Cerebellar cortex (tissue), 1 donor: ENCODE measurements at regions not wholly inside any gene's neighbourhood (a gene's known extent, or its start where the extent isn't known, plus 50 kb on each side); places are given as distances from the start of the nearest gene placed in this dataset.
"Not testable (repeated sequence)": the region's sequence is repeated elsewhere in the genome, so short reads cannot be mapped to it uniquely, and the experiment has no call there.

Source experiments
- DNase-seq: peaks from one replicate; pipeline ENCODE4 v3.0.0-alpha.2; 2015; ENCODE audit warnings: low spot score

- DNase-seq: no peak
These were observed 98.5 kb upstream of the UXS1 start for GRCh38 chr2:106292627-106293026.

DNA sequence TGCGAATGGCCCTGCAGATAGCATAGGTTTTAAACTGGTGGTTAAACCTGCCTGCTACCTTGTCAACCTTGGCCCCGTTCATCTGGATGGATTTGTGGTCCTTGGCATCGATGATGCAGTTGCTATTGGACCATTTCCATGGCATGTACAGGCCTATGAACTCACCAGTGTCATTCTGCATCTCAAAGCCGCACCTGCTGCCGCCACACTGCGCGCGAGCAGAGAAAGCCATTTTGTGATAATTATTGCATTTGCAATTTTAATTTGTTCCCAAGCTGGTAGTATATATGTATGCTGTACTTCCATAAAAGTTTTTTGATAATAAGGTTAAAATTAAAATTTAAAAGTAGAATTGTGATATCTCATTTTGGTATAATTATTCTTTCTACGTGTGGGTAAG is 94.8 kb upstream of the UXS1 start:
- no peak for DNase-seq

DNA sequence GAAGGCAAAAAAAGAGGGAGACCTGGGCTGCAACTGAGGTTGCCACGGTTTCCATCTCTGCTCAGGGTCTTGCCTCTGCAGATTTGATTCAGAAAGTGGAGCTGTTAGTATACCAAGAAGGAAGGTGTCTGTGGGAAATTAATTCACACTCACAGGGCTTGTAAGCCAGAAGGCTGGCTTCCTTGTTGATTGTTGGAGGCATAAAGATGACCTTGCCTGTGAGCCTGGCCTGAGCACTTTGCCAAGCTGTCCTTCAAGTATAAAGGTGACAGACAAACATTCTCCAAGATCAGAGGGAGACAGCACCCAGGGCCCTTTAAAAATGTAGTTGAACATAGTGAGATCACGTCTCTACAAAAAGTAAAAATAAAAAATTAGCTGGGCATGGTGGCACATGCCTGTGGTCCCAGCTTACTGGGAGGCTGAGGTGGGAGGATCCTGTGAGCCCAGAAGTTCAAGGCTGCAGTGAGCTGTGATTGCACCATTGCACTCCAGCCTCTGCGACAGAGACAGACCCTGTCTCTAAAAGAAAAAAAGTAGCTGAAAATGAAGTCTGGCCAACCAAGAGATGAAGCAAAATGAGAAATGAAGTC is 91.2 kb upstream of the UXS1 start:
- no peak for DNase-seq

DNA sequence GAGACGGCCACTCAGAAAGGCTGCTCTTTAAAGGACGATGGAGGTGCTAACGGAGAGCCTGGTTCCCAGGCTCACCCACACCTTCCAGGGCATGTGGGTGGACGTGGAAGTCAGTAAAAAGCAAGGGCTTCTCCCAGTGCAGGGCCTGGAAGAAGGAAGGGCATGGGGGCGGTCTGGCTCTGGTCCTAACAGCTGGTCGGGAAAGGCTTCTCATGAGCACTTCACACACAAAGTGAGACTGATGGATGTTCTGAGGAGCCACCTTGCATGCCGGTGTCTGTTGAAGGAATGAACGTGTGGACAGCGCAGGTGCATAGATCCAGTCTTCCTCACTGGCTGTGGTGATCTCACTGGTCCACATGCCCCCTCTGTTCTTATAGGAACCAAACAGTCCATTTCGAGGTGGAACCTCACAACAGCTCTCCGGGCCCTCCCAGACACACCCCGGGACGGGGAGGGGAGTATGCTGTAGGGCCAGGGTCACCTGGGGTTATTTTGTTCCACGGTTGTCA is 90.6 kb upstream of the UXS1 start:
- no peak for DNase-seq

DNA sequence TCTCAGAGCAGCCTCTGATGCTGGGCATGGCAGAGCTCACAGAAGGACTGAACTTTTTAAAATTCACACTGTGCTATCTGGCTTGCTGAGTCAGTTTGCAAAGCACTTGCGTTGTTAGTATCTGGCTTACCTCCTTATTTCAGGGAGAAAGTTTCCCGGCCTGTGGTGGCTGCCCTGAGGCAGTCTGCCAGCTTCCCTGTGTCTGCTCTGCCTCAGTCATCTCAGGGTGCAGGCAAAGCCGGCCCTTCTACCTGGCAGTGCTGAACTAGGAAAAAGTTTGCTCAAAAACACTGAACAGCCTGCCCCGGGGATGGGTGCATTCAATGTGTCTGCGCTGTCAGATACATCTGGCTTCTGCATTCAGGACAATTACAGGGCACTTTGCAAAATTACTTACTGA is 90.2 kb upstream of the UXS1 start:
- DNase-seq: no peak

DNA sequence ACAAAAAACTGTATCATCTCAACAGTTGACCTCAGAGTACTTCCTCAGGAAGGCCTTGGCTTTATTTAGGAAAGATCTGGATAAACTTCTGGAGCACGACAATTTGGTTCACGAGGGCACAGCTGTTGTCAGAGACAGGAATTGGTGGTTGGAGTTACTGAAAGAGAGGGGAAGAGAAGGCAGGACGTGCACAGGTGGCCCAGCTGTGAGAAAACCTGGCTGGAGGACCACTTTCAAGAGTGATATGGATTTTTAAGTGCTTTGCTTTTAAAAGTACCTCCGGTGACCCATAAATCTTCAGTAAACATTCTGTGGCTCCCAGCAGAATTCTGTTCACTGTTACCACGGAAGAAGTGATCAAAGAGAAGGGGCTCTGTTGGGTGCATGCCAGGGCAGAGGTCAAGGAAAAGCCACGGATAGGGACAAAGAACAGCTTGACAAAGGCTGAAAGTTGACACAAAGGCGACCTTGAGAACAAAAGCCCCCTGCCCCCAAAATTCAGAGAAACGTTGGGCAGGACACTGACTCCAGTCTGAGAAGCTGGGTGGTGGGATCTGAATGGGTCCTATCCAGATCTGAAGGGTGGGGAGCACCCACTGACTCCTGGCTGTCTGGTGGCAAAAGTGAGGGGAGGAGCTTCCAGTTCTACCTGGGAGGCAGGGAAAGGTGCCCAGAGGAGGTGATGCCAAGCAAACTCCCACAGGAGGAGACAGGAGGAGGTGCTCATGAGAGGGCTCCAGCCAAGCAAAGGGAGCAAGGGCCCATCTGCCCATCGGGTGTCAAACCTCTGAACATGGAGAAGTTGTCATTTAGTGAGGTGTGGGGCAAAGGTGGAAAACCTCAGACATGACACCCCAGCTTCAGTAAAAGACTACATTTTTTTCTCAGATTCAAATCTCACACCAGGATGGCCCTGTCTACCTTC is 89.4 kb upstream of the UXS1 start:
- not testable (repeated sequence) for DNase-seq

GRCh38 chr2:106282462-106283170 is 88.5 kb upstream of the UXS1 start:
- peak; percentile 2 for DNase-seq

GRCh38 chr2:106281907-106282430 is 87.9 kb upstream of the UXS1 start:
- DNase-seq: not testable (repeated sequence)

GRCh38 chr2:106280722-106281446 is 86.8 kb upstream of the UXS1 start:
- DNase-seq: no peak

- no peak for DNase-seq
These were observed 86.1 kb upstream of the UXS1 start for GRCh38 chr2:106280224-106280623.

DNA sequence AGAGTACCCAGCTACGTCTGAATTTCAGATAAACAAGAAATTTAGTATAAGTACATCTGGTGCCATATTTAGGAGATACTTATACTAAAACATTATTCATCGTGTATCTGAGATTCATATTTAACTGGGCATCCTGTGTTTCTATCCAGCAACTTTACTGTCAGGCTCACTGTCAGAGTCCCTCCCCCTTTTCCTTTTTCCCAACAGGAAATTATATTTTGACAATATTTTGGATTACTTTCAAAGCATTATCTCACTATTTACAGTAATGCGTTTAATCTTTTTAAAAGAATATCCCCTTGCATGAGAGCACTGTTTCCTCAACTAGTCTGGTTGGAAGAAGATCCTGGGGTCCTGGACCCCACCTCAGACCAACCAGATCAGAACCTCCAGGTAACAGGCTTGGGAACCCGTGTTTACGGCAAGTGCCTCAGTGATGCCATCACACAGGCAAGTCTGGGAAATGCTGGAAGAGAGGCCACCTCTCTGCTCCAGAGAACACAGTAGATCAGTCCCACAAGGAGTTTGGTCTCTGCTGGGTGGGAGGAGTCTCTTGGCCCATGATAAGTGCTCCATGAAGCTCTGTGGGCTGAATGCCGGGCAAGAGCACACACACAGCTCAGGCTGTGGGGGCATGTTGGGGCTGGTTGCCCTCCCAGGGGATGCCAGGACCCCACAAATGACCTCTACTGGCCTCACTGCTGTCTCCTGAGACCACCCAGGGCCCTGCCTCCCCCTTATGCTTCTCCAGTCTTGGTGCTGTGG is 84.2 kb upstream of the UXS1 start:
- no peak for DNase-seq

- DNase-seq: no peak
These were observed 83.3 kb upstream of the UXS1 start for GRCh38 chr2:106277426-106277825.

DNA sequence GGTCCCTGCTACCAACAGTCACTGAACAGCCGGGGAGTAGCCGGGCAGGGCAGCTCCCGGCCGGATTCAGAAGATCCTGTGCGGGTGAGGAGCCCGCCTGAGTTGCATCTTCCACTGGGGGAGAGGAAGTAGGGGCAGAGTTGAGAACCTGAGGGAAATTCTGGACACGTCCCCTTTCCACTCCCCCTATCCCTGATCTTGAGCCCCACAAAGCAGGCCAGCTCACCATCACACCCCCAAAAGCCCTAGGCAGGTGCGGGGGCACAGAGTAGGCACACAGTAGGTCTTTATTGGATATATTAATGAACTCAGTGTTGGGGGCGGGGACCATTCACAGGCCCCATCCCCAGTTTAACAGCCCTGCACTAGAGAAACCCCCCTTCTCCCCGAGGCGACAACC is 81.9 kb upstream of the UXS1 start:
- no peak for DNase-seq

DNA sequence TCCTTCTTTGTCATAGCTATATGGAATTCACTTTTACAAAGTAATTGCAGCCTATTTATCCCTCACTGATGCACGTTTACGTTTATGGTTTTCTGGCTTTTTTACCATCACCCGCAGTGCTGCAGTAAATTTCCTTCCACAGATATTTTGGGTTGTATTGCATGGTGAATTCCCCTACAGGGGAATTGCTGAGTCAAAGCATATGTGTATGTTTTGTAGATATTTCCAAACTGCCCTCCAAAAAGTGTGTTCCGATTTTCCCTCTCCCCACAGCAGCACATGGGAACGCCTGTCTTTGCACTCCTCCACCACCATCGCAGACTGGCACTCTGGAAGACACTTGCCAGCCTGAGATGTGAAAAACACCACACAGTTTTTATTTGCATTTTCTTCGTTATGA is 80.6 kb upstream of the UXS1 start:
- DNase-seq: no peak

DNA sequence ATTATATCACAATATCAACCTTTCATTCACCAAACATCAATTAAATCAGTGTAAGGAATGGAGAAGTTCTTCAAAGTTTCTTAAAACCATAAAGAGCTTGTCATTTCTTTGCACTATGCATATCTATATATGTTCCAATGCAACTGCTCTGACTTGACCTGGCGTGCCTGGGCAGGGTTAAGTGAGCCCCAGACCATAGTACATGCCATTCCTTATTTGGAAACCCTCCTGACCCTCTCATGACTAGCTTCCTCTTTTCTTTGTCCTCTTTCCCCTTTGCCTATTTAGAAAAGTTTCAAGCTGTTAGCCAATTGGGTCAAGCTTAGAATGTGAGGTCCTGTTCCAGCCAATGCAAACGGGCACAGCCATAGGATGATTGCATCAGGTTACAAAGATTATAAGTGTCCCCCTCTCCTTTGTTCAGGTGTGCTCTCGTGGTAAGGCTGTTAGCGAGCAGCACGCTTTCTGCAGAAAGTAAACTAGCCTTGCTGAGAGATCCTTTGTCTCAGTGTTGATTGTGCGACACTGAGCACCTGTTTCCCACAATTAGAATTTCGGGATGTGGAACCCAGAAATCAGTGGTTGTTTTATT is 78.2 kb upstream of the UXS1 start:
- DNase-seq: no peak

DNA sequence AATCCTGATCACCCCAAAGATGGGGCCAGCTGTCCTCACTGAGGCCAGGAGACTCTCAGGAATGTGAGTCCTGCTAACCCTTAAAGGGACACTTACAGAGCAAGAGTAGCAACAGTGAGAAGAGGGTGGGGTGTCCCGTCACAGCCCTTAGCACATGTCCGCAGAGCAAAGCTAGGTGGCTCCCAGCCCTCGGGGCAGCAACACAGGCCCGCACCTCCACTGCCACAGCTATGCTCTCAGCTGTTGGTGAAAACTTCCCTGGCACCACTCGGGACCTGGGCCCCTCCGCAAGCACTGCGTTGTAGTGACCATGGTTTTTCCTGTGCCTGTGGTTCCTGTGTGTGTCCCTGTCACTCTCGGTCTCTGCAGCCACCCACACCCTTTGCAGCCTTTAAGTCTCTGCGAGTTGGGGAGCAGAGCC is 76.4 kb upstream of the UXS1 start:
- DNase-seq: no peak

DNA sequence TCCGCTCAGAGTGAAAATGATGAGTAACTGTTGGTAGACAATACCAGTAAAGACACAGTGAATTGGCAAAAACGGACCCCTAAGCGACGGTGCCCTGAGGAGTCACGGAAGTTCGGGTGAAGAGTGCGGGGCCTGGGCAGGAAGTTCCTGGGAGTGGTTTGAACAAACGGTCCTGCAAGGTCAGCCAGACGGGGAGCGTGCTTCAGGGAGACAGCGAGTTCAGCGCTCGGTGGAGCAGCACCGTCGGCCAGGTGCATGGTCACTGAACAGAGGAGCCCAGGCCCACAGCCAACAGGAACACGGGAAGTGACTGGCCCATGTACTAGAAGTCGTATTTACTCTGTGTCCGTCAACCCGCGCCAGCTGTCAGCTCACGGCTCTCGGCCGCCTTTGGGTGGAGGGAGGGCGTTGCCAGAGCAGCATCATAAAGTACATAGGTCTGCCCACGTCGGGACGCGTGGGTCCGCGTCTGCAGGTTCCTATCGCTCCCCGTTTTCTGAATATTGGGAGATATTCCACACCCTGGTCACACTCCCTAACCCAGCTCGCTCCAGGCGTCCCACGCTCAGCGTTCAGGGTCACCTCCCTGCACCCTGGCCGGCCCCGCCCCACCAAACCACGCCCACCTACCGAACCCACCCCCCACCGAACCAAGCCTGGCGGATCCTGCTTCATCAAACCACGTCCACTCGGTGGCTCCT is 75.6 kb upstream of the UXS1 start:
- no peak for DNase-seq

GRCh38 chr2:106267997-106268396 is 73.9 kb upstream of the UXS1 start:
- no peak for DNase-seq

GRCh38 chr2:106261871-106262321 is 67.8 kb upstream of the UXS1 start:
- no peak for DNase-seq

GRCh38 chr2:106258859-106259258 is 64.8 kb upstream of the UXS1 start:
- not testable (repeated sequence) for DNase-seq
